Kidney (tissue), 13 donors: ENCODE measurements at regions not wholly inside any gene's neighbourhood (a gene's known extent, or its start where the extent isn't known, plus 50 kb on each side); places are given as distances from the start of the nearest gene placed in this dataset.

Experiments used
- DNase-seq, 5 donors: peaks; one replicate each; pipeline ENCODE4 v3.0.0-alpha.2; 2013 to 2020
- FAIRE-seq: peaks from 2 replicates; lab custom pipeline; 2012; peaks lifted over from hg19 to GRCh38; lab: Jason Lieb, UNC
- H3K27ac ChIP-seq, 2 donors: one replicate each; pipeline ENCODE4 v1.7.0; 2013; ENCODE audit warnings: low read depth in 2 of 2, low read length in 2 of 2, inconsistent platforms in 1 of 2
- H3K27me3 ChIP-seq: one replicate; pipeline ENCODE4 v1.7.1; 2013; ENCODE audit warnings: low read length, inconsistent platforms; ENCODE audit not compliant: control insufficient read depth, insufficient read depth
- H3K36me3 ChIP-seq, 3 donors: one replicate each; pipeline versions ENCODE4 v1.7.0 to v1.7.1; 2013; ENCODE audit warnings: low read length in 3 of 3, control low read depth in 1 of 3, inconsistent platforms in 1 of 3; ENCODE audit not compliant: insufficient read depth in 3 of 3, control insufficient read depth in 2 of 3
- H3K4me1 ChIP-seq, 3 donors: one replicate each; pipeline versions ENCODE4 v1.7.0 to v1.7.1; 2013; ENCODE audit warnings: low read length in 3 of 3, inconsistent platforms in 1 of 3, low read depth in 1 of 3; ENCODE audit not compliant: control insufficient read depth in 2 of 3, insufficient read depth in 2 of 3
- H3K4me3 ChIP-seq, 3 donors: one replicate each; pipeline versions ENCODE4 v1.7.0 to v1.8.1; 2013; ENCODE audit warnings: low read length in 3 of 3, control low read depth in 1 of 3, inconsistent platforms in 1 of 3
- H3K9ac ChIP-seq, 3 donors: one replicate each; pipeline versions ENCODE4 v1.7.0 to v1.7.1; 2013; ENCODE audit warnings: low read length in 3 of 3, control low read depth in 1 of 3, inconsistent platforms in 1 of 3
- H3K9me3 ChIP-seq, 3 donors: one replicate each; pipeline versions ENCODE4 v1.7.0 to v1.7.1; 2013; ENCODE audit warnings: low read length in 3 of 3, control low read depth in 1 of 3, inconsistent platforms in 1 of 3; ENCODE audit not compliant: control insufficient read depth in 2 of 3, insufficient read depth in 1 of 3
- CTCF ChIP-seq: IDR thresholded peaks from 3 replicates; pipeline ENCODE4 v1.5.1; 2012; ENCODE audit warnings: mild to moderate bottlenecking, moderate library complexity, borderline replicate concordance; ENCODE audit not compliant: insufficient read depth; ENCODE audit errors: extremely low read depth
- intact Hi-C: fragments of 100-400 bp; cut with DNase I; formaldehyde crosslinking; loops from one replicate; pipeline ENCODE4 v1.11.1; 2022
- donor health status: control.
- donor health status: control.
- donor health status: control.
- donor health status: control.
- donor health status: control.
- donor health status: DM: yes; HTN: yes; CAD: no.
- donor health status: Normal renal cell carcinoma (clear cell type).

DNA sequence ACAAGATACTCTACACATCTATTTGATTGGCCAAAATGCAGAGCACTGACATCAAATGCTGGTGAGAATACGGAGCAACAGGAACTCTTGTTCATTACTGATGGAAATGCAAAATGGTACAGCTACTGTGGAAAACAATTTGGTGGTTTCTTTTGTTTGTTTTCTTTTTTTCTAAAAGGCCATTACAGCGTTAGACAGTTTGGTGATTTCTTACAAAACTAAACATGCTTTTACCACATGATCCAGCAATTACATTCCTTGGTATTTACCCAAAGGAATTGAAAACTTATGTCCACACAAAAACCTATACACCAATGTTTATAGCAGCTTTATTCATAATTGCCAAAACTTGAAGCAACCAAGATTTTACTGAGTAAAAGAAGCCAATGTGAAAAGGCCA lies 66.4 kb upstream of the FBXO28 start:
- no peak overlapping the region for H3K4me3 ChIP-seq
- peaks cover 0 to 2% (median 0%) of the 10 kb centered on the region in 3 donors for H3K4me1 ChIP-seq
- intact Hi-C loops, result no loop called here
- no peak for DNase-seq
- FAIRE-seq, result no peak
- H3K9ac ChIP-seq, result no peak overlapping the region
- no peaks in the 10 kb centered on the region for H3K36me3 ChIP-seq
- no peaks in the 10 kb centered on the region for H3K9me3 ChIP-seq
- H3K27ac ChIP-seq, result no peak overlapping the region
- no peaks in the 10 kb centered on the region for H3K27me3 ChIP-seq
- TF ChIP-seq CTCF, result no peak

DNA sequence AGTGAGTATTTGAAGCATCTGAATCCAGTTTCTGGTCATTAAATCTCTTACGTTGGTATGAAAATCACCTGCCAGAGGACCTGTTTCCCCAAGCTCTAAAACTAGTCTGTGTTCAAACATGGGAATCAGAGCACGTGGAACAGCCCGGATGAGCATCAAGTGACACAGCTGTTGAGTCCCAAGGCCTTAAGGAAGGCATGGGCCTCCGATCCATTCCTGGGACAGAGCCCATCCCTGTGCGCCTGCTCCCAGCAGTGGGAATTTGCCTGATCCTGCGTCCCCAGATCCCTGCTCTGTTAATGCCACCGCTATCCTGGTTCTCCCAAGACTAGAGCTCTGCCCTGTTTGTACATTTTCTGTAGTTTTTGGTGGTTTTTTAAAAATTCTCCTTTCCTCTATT lies 68.4 kb upstream of the FBXO28 start:
- intact Hi-C loops, result no loop called here
- FAIRE-seq (no peak), DNase-seq (no peak)
- Histone ChIP-seq H3K4me1 (no peaks in the 10 kb centered on the region), H3K27me3 (no peaks in the 10 kb centered on the region), H3K36me3 (no peaks in the 10 kb centered on the region), H3K4me3 (no peak overlapping the region), H3K9me3 (no peaks in the 10 kb centered on the region), H3K9ac (no peak overlapping the region), H3K27ac (no peak overlapping the region)
- no peak for TF ChIP-seq CTCF

DNA sequence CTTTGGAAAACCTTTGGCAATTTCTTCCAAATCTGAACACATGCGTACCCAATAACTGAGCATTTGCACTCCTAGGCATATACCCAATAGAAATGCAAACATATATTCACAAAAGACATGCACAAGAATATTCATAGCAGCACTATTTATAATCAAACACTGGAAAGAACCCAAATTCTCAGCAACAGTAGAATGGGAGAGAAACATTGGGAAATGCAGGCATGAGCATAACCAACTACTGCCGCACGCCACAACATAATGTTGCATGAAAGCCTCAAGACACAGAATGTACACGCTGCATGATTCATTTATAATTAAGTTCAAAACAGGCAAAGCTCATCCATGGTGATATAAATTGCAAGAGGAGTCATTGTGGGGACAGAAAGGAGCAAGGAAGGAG lies 69.5 kb upstream of the FBXO28 start:
- no peaks in the 10 kb centered on the region for H3K36me3 ChIP-seq

More for the DNA sequence above, 69.5 kb upstream of the FBXO28 start:
- Histone ChIP-seq H3K4me1 (no peaks in the 10 kb centered on the region), H3K9ac (no peak overlapping the region), H3K27ac (no peak overlapping the region), H3K27me3 (no peaks in the 10 kb centered on the region), H3K4me3 (no peak overlapping the region), H3K9me3 (no peaks in the 10 kb centered on the region)
- FAIRE-seq, result no peak
- DNase-seq, result no peak
- TF ChIP-seq CTCF, result no peak
- intact Hi-C loops, result no loop called here
